ENCODE measurements at regions not wholly inside any gene's neighbourhood (a gene's known extent, or its start where the extent isn't known, plus 50 kb on each side); places are given as distances from the start of the nearest gene placed in this dataset.

- DNase-seq = no peak
- H3K79me2 ChIP-seq (ENCODE audit: insufficient read depth, low read length) = no peaks in the 10 kb centered on the region
- TF ChIP-seq CTCF (conservative IDR thresholded peaks at IDR 0.05) = no peak
- WGBS (ENCODE audit: extremely low coverage, insufficient read length, low lambda C conversion rate) = no CpG with 5 or more reads among the region's 1 CpG
- no peaks in the 10 kb centered on the region for H3K79me1 ChIP-seq (ENCODE audit: insufficient read depth, low read depth, low read length, poor library complexity, severe bottlenecking)
- no peaks in the 10 kb centered on the region; the same call in 1 of the 2 replicates for H3K27me3 Mint-ChIP-seq (ENCODE audit: low read depth)
- H3T11ph ChIP-seq (ENCODE audit: low read length) = no peak overlapping the region
- no peak overlapping the region for H3K4ac ChIP-seq (ENCODE audit: low read depth, low read length)
- no peak overlapping the region for H2BK12ac ChIP-seq (ENCODE audit: insufficient read length, low read depth, low read length)
- H3K27me3 ChIP-seq (ENCODE audit: insufficient read depth, low read length) = no peaks in the 10 kb centered on the region
- peaks cover 5 to 8% of the 10 kb centered on the region in 2 experiments; a peak in 3 of 5 replicates for H3K9me3 Mint-ChIP-seq
- no peak overlapping the region for H2BK120ac ChIP-seq (ENCODE audit: low read depth, low read length, poor library complexity, severe bottlenecking)
- no peaks in the 10 kb centered on the region for H3K4me1 ChIP-seq (ENCODE audit: insufficient read depth, low read length)
- no peak overlapping the region for H3K14ac ChIP-seq (ENCODE audit: insufficient read depth, low read length)
- H3K4me2 ChIP-seq (ENCODE audit: insufficient read depth, insufficient read length, low read length) = no peak overlapping the region
- H3K27ac Mint-ChIP-seq = no peak overlapping the region
- H4K91ac ChIP-seq (ENCODE audit: insufficient read length, low read depth, low read length) = no peak overlapping the region
- H3K9ac ChIP-seq (ENCODE audit: extremely low read depth, insufficient read length, low read length) = no peak overlapping the region
- no peak overlapping the region for H2AK5ac ChIP-seq (ENCODE audit: insufficient read length, low read length)
- no peaks in the 10 kb centered on the region for H3K9me3 ChIP-seq (ENCODE audit: control insufficient read depth, low read depth, low read length)
- no peak overlapping the region for H2AFZ ChIP-seq (ENCODE audit: low read length)
- no peak overlapping the region for H3K27ac ChIP-seq (ENCODE audit: insufficient read length, low read depth, low read length)
- no peak overlapping the region for H4K8ac ChIP-seq (replicated peaks; ENCODE audit: insufficient read length, low read depth, low read length)
- no peak overlapping the region for H2BK15ac ChIP-seq (ENCODE audit: low read depth, low read length)
- peaks cover 9 to 12% of the 10 kb centered on the region in 2 experiments for H3K4me1 Mint-ChIP-seq
- no peak overlapping the region for H2BK5ac ChIP-seq (ENCODE audit: insufficient read length, low read length)
- no peak overlapping the region for H2BK20ac ChIP-seq (ENCODE audit: low read depth, low read length, poor library complexity, severe bottlenecking)
- no peak overlapping the region for H3K23ac ChIP-seq (ENCODE audit: insufficient read length, low read depth, low read length)
- H3K18ac ChIP-seq (ENCODE audit: insufficient read length, low read depth, low read length) = no peak overlapping the region
- H4K20me1 ChIP-seq (ENCODE audit: control insufficient read depth, insufficient read depth, insufficient read length) = no peaks in the 10 kb centered on the region
- H3K36me3 Mint-ChIP-seq (ENCODE audit: insufficient read depth in 1 of 3, low read depth in 3 of 3) = peaks cover 2 to 18% (median 2%) of the 10 kb centered on the region in 3 experiments; a peak in 2 of 7 replicates
- H3K4me3 Mint-ChIP-seq = no peak overlapping the region
- H3K56ac ChIP-seq (ENCODE audit: insufficient read length, low read depth, low read length) = no peak overlapping the region
- no peak overlapping the region for H4K5ac ChIP-seq (ENCODE audit: insufficient read length, low read depth, low read length)
- H3K23me2 ChIP-seq (ENCODE audit: insufficient read length, low read depth, low read length, poor library complexity, severe bottlenecking) = no peaks in the 10 kb centered on the region
These were observed 419.7 kb downstream of the ADAMTS20 start for GRCh38 chr12:43132291-43132690.
